ENCODE measurements at regions not wholly inside any gene's neighbourhood (a gene's known extent, or its start where the extent isn't known, plus 50 kb on each side); places are given as distances from the start of the nearest gene placed in this dataset.

DNA sequence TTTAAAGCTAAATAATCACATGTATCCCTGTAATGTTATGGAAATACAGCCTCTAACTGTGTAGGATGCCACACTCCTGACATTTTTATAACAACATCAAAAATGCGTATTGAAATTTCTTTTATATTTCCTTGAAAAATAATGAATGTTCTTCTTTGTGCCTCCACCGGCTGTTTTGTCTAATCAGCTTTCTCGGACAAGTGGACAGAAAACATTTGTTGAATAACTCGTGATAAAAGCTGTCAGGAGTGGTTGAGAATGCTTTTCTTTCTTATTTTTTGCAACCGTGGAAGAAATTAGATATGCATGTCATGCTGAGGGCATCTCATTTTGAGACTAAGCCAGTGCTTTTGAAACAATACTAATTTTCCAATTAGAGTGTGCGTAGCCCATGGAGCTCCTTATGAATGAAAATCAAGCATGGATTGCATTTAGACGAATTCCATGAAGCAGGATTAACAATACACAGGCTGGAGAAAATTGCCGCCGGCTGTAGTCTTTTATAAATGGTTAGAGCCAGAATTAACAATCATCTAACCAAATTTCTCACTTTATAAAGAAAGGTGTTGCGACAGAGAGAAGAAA, 614.5 kb upstream of the LCORL start:
- Histone ChIP-seq H3K27ac (no peak overlapping the region), H3K9me3 (no peaks in the 10 kb centered on the region), H3K9ac (ENCODE audit: low read depth in 2 of 2, low read length in 2 of 2) (no peak overlapping the region), H3K4me1 (no peaks in the 10 kb centered on the region), H3K4me3 (no peak overlapping the region), H3K36me3 (no peaks in the 10 kb centered on the region), H3K27me3 (no peaks in the 10 kb centered on the region)
- TF ChIP-seq, protein P1, sequence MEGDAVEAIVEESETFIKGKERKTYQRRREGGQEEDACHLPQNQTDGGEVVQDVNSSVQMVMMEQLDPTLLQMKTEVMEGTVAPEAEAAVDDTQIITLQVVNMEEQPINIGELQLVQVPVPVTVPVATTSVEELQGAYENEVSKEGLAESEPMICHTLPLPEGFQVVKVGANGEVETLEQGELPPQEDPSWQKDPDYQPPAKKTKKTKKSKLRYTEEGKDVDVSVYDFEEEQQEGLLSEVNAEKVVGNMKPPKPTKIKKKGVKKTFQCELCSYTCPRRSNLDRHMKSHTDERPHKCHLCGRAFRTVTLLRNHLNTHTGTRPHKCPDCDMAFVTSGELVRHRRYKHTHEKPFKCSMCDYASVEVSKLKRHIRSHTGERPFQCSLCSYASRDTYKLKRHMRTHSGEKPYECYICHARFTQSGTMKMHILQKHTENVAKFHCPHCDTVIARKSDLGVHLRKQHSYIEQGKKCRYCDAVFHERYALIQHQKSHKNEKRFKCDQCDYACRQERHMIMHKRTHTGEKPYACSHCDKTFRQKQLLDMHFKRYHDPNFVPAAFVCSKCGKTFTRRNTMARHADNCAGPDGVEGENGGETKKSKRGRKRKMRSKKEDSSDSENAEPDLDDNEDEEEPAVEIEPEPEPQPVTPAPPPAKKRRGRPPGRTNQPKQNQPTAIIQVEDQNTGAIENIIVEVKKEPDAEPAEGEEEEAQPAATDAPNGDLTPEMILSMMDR (IDR thresholded peaks at IDR 0.05), result no peak
- intact Hi-C loops (cut with DNase I), result no loop called here
- DNase-seq, result no peak

DNA sequence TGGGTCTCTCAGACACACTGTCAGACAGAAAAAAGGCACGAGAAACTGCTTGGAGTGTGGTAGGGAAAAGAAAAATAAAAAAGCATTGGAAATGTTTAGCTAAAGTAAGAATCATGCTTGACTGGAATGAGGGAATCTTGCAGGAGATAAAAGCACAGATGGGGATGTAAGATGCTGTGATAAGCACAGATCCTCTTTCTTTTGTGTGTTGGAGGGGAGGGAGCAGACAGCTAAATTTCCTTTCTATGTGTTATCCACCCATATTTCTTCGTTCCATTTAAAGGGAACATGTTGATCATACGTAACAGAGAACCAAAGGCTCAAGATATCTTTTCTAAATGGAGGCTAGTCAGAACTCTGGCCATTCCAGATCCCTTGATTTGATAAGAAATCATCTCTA, 614.0 kb upstream of the LCORL start:
- H3K27me3 ChIP-seq, result no peaks in the 10 kb centered on the region
- H3K9me3 ChIP-seq, result no peaks in the 10 kb centered on the region
- H3K36me3 ChIP-seq, result no peaks in the 10 kb centered on the region
- no peaks in the 10 kb centered on the region for H3K4me1 ChIP-seq
- H3K4me3 ChIP-seq, result no peak overlapping the region
- no peak overlapping the region for H3K27ac ChIP-seq
- TF ChIP-seq, protein P1 (IDR thresholded peaks at IDR 0.05), result no peak
- H3K9ac ChIP-seq (ENCODE audit: low read depth in 2 of 2, low read length in 2 of 2), result no peak overlapping the region
- DNase-seq, result no peak
- intact Hi-C loops (cut with DNase I), result no loop called here

DNA sequence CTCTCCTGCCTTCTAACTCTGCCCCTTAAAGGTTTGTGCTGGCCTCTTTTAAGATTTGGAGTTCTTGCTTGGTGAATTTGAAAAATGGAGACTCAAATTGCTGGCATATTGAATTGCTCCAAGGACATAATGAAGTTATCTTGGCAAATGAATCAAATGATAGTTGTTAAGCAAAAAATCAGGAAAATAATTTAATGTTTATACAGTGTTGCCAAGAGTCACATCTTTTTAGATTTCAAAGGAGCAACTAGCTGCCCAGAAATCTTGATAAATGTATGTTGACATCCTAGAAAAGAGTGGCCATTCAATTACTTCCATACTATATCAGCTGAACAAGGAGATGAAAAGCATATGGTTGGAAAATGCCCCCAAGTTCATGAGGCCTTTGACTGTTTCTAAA, 610.0 kb upstream of the LCORL start:
- H3K4me3 ChIP-seq, result no peak overlapping the region
- intact Hi-C loops (cut with DNase I), result no loop called here
- H3K4me1 ChIP-seq, result no peaks in the 10 kb centered on the region
- no peak overlapping the region for H3K9ac ChIP-seq (ENCODE audit: low read depth in 2 of 2, low read length in 2 of 2)
- TF ChIP-seq, protein P1 (IDR thresholded peaks at IDR 0.05), result no peak
- DNase-seq, result no peak
- H3K9me3 ChIP-seq, result no peaks in the 10 kb centered on the region
- H3K27me3 ChIP-seq, result no peaks in the 10 kb centered on the region
- H3K36me3 ChIP-seq, result no peaks in the 10 kb centered on the region
- no peak overlapping the region for H3K27ac ChIP-seq

DNA sequence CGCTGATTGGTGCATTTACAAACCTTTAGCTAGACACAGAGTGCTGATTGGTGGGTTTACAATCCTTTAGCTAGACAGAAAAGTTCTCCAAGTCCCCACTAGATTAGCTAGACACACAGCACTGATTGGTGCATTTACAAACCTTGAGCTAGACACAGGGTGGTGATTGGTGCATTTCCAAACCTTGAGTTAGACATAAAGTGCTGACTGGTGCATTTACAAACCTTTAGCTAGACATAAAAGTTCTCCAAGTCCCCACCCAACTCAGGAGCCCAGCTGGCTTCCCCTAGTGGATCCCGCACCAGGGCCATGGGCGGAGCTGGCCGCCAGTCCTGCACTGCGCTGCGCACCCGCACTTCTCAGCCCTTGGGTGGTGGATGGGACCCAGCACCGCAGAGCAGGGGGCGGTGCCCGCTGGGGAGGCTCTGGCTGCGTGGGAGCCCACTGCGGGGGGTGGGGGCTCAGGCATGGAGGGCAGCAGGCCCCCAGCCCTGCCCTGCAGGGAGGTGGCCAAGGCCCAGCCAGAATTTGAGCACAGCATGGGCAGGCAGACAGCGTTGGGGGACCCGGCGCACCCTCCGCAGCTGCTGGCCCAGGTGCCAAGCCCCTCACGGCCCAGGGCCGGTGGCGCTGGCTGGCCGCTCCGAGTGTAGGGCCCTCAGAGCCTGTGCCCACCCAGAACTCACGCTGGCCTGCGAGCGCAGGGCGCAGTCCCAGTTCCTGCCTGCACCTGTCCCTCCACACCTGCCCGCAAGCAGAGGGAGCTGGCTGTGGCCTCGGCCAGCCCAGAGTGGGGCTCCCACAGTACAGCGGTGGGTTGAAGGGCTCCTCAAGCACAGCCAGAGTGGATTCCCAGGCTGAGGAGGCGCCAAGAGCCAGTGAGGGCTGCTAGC, 608.9 kb upstream of the LCORL start:
- DNase-seq, result no peak
- Histone ChIP-seq H3K4me1 (no peaks in the 10 kb centered on the region), H3K27me3 (no peaks in the 10 kb centered on the region), H3K36me3 (no peaks in the 10 kb centered on the region), H3K27ac (no peak overlapping the region), H3K9ac (ENCODE audit: low read depth in 2 of 2, low read length in 2 of 2) (no peak overlapping the region), H3K9me3 (no peaks in the 10 kb centered on the region), H3K4me3 (no peak overlapping the region)
- intact Hi-C loops (cut with DNase I), result no loop called here
- TF ChIP-seq, protein P1 (IDR thresholded peaks at IDR 0.05), result no peak

DNA sequence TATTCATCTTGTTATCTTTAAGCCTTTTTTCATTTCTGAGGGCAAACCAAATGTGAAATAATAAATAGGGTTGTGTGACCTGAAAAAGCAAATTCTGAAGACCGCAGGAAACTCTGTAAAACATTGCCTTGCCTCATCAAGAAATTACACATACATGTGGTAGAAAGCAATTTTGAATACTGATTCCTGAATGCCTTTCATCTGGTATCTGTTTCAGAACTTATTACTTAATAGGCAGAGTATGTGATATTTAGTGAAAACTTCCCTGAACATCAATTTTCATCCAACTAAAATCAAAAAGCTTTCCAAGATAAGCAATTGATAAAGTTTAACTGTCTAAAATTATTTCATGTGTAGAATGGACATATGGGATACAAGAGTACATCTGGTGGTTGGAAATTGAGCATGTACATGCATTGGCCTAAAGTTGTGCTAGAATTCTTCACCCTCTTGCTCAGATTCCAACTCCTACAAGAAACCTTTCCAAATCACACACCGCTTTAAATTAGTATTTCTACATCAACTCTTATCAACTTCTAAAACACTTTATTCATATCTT, 606.0 kb upstream of the LCORL start:
- Histone ChIP-seq H3K27me3 (no peaks in the 10 kb centered on the region), H3K27ac (no peak overlapping the region), H3K4me1 (no peaks in the 10 kb centered on the region), H3K4me3 (no peak overlapping the region), H3K36me3 (no peaks in the 10 kb centered on the region), H3K9ac (ENCODE audit: low read depth in 2 of 2, low read length in 2 of 2) (no peak overlapping the region), H3K9me3 (no peaks in the 10 kb centered on the region)
- TF ChIP-seq, protein P1 (IDR thresholded peaks at IDR 0.05), result no peak
- no peak for DNase-seq
- intact Hi-C loops (cut with DNase I), result no loop called here

Measured in colonic mucosa (tissue), 4 donors.